Embryonic facial prominence (tissue), 1 donor: ENCODE measurements at regions not wholly inside any gene's neighbourhood (a gene's known extent, or its start where the extent isn't known, plus 50 kb on each side); places are given as distances from the start of the nearest gene placed in this dataset.
"Not testable (repeated sequence)": the region's sequence is repeated elsewhere in the genome, so short reads cannot be mapped to it uniquely, and the experiment has no call there.

Source experiments
- DNase-seq: peaks from one replicate; pipeline ENCODE4 v3.0.0-alpha.2; 2016; ENCODE audit errors: extremely low spot score

- no peak for DNase-seq
Measured at GRCh38 chr2:209049608-209050007, 374.2 kb upstream of the MAP2 start.

- DNase-seq: no peak
Measured at GRCh38 chr2:209062210-209062609, 361.6 kb upstream of the MAP2 start.

- no peak for DNase-seq
Measured at GRCh38 chr2:209070262-209070661, 353.6 kb upstream of the MAP2 start.

DNA sequence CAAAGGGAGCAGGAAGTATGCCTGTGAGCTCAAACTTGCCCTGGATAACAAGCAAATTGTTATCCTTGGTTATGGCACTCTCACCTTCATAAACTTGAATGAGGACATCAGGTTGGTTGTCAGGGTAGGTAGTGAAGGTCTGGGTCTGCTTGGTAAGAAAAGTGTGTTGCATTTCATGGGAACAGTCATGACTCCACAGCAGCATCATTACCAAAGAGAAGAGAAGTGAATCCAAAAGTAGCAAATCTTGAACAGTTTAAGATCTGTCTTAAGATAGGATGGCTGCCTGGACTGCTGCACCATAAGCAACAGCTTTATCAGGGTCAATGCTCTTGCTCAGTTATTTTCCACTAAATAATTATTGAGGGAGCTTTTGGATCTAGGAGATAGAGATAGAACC, 350.7 kb upstream of the MAP2 start:
- DNase-seq: no peak

DNA sequence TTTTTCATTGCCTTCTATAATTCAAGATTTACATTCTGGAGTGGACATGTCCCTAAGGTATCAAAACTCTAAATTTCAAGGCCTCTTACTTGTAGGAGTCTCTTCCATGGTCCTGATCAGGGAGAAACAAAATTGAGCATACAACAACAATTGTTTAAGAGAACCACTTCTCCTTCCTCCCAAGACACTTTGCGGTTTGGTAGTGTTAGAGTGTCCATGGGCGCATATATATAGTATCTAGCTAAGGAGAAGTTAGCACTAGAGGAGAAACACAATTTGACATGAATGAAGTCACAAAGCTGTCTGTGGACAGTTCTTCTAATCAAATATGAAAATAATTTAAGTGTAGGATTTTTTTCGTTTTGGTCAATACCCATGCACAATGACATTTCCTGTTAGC, 349.1 kb upstream of the MAP2 start:
- DNase-seq: no peak

- DNase-seq: no peak
Measured at GRCh38 chr2:209076151-209076550, 347.7 kb upstream of the MAP2 start.

DNA sequence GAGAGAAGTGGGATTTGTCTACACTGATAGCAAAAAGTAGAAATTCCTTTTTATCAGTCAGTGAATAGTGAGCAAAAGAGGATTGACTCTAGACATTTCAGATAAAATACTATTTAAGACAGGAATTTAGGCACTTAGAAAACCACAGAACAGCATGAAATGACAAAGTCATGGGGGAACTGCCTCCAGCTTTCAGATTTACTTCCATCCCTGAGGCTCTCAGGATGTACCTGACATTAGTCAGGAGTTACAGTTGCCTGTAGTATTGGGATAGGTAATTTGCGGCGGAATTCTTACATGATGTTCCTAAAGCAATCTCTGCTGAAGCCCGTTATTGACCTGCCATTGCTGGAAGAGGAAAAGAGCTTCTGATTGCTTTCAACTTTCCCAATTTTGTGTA, 337.1 kb upstream of the MAP2 start:
- no peak for DNase-seq

DNA sequence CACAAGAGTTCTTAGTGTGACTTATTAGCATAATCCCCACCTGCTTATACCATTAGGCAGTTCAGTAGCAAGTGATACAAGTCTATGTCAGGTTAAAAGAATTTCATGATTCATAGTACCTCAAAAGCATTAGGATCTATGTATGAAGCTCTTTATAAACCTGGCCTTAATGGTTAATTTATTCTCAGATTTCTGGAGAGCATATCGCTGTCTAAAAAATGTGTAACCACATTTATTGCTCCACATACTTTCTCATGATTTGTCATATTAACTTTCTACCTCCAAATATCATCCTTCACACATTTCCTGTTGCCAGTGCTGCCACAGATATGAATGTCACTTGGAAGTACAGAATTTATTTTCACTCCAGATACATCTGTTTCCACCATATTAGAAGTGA, 332.8 kb upstream of the MAP2 start:
- no peak for DNase-seq

- DNase-seq: no peak
Measured at GRCh38 chr2:209094221-209094620, 329.6 kb upstream of the MAP2 start.

DNA sequence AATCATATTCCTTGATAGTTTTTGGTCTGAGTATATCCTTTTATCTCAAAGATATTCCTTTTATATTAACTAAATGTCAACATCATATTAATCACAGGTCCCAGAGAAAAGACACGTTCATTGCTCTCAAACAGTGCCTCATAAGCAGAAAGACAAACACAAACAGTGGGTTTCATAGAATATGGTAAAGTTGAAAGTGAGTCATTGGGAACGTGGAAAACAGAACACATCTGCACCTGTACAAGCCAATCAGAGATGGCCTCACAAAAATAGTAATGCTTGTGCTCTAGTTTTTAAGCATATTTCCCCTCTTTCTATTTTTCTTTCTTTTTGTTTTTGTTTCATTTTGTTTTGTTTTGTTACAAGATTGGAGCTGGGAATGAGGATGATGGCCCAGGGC, 328.4 kb upstream of the MAP2 start:
- DNase-seq: no peak

GRCh38 chr2:209097168-209097567, 326.7 kb upstream of the MAP2 start:
- DNase-seq: no peak

DNA sequence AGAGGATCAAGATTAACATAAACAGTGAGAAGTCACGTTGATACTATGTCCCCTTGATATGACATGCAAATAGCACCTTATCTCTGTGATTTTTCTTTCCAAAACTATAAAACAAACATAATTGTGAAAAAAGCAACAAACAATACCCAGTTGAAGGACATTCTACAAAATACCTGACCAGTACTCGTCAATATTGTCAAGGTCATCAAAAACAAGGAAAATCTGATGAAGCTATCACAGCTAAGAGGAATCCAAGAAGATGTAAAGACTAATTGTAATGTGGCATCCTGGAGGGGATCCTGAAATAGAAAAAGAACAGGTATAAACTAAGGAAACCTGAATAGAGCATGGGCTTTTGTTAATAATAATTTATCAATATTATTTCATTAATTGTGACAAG, 321.5 kb upstream of the MAP2 start:
- no peak for DNase-seq

- DNase-seq: no peak
Measured at GRCh38 chr2:209113026-209113425, 310.8 kb upstream of the MAP2 start.

DNA sequence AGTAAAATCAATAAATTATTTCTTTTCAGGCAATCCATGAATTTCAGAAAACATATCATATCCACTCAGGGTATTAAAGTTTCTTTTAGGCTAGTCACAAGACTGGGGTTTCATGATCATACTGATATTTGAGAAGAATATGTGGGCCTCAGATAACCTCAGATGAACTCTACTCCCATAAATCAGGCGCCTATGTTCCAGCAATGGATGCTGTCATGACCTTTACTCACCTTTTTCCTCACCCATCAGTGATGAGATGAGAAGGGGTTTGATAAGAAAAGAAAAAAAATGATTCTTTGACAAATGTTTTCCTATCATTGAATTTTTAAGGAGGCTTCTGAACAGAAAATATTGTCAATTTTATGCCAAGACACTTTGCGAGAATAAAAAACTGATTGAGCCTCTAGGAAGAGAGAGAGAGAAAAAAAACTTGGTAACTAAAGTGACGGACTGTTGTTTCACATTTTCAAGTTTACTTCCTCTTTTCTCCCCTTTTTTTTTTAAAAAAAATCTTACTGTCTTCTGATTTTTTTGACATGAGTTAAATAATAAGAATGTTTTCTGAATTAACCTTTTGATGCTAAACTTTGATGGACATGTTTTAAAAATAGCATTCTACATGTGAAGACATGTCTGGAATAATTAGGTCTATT, 309.1 kb upstream of the MAP2 start:
- no peak for DNase-seq

DNA sequence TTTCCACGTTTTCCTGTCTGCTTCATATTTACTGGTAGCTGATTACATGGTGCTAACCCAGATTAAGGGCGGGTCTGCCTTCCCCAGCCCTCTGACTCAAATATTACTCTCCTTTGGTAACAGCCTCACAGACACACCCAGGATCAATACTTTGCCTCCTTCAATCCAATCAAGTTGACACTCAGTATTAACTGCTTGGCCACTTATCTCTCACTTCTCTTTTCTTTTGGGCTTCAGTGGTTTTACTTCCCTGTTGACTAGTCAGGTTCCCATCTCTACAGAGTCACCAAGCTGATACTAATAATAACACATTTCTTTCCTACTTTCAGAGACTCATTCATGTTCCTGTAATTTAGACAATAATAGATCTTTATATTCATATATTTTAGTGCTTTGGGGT, 302.2 kb upstream of the MAP2 start:
- no peak for DNase-seq

DNA sequence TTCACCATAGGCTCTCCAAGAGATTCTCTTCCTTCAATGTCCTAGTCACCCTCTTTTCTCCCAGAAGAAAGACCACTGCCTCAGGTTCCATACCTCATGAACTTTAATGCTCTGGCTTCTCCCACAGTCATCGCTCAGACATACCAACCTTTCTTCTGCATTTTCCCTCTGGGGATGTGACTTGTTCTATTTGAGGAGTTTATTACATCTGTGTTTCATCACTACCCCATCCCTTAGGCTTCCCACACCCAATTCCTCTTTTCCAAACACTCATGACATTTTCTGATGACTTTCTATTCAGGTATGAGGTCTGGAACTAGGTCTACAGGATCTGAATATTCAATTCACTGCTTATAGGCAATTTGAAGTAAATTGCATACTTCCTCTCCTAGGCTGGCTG, 298.6 kb upstream of the MAP2 start:
- DNase-seq: no peak

DNA sequence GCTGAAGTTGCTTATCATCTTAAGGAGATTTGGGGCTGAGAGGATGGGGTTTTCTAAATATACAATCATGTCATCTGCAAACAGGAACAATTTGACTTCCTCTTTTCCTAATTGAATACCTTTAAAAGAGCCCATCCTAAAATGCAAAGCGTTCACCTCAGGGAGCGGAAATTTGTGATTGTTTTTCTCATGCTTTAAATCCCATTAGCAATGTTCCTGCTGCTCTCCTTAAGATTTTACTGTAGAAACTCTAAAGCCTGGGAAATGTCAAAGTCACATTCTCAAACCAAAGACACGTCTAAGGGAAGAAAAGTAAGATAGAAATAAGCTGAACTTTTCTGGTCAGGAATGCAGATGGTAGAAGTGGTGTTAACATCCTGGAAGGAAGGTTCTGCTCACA, 285.8 kb upstream of the MAP2 start:
- no peak for DNase-seq

GRCh38 chr2:209141142-209141541, 282.7 kb upstream of the MAP2 start:
- no peak for DNase-seq

GRCh38 chr2:209141818-209142217, 282.0 kb upstream of the MAP2 start:
- DNase-seq: no peak

DNA sequence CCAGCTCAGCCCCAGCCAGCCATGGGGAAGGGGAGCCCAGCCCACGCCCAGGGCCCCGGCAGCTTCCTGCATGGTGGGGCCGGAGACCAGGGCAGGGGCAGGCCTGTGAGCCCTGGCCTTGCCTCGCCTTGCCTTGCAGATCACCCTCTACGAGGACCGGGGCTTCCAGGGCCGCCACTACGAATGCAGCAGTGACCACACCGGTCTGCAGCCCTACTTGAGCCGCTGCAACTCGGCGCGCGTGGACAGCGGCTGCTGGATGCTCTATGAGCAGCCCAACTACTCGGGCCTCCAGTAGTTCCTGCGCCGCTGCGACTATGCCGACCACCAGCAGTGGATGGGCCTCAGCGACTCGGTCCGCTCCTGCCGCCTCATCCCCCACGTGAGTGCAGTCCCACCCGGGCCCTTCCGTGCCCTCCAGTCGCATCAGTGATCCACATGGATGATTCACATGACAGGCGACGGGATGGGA, 278.6 kb upstream of the MAP2 start:
- DNase-seq: not testable (repeated sequence)

- no peak for DNase-seq
Measured at GRCh38 chr2:209145941-209146681, 277.7 kb upstream of the MAP2 start.

DNA sequence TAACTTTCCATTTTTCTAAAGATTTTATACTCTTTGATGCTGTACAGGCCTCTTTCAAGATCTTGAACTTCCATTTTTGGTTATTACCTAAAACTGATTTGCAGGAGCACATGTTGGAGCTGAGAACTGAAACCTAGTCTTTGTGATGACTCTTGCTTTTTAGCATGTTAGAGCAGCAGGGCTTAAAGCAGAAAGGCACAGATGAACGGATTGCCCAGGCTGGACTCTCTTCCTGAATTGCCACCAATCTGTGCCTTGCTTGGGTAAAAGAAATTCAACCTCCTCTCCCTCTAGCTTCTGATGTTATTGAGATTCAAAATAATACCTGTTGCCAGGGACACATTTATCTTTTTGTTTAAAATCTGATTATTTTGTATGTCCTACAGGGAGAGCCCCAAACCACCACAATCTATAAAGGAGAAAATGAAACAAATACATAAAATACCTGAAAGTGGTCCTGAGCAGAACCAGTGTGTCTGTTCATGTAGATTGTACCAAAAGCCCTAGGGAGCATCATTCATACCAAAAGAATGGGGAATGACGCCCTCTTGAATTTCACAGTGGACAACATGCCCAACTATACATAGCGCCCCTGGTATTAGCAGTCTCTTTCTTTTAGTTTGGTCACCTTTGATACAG, 277.0 kb upstream of the MAP2 start:
- no peak for DNase-seq

GRCh38 chr2:209147981-209148380, 275.9 kb upstream of the MAP2 start:
- no peak for DNase-seq
